ENCODE measurements at regions not wholly inside any gene's neighbourhood (a gene's known extent, or its start where the extent isn't known, plus 50 kb on each side); places are given as distances from the start of the nearest gene placed in this dataset.
"Not testable (repeated sequence)": the region's sequence is repeated elsewhere in the genome, so short reads cannot be mapped to it uniquely, and the experiment has no call there.

GRCh38 chr5:104326966-104327365 is 764.4 kb upstream of the NUDT12 start:
- no peak for DNase-seq (ENCODE audit: low spot score)

- no peak for DNase-seq (ENCODE audit: low spot score)
Observed at GRCh38 chr5:104325356-104325755, 762.8 kb upstream of the NUDT12 start.

GRCh38 chr5:104316676-104317075 is 754.1 kb upstream of the NUDT12 start:
- not testable (repeated sequence) for DNase-seq (ENCODE audit: low spot score)

GRCh38 chr5:104312481-104312880 is 749.9 kb upstream of the NUDT12 start:
- DNase-seq (ENCODE audit: low spot score): no peak

- DNase-seq (ENCODE audit: low spot score): no peak
Observed at GRCh38 chr5:104305602-104306001, 743.0 kb upstream of the NUDT12 start.

GRCh38 chr5:104299998-104300706 is 737.6 kb upstream of the NUDT12 start:
- DNase-seq (ENCODE audit: low spot score): no peak

- DNase-seq (ENCODE audit: low spot score): no peak
Observed at GRCh38 chr5:104298518-104298917, 735.9 kb upstream of the NUDT12 start.

- no peak for DNase-seq (ENCODE audit: low spot score)
Observed at GRCh38 chr5:104297076-104297475, 734.5 kb upstream of the NUDT12 start.

GRCh38 chr5:104295991-104296390 is 733.4 kb upstream of the NUDT12 start:
- no peak for DNase-seq (ENCODE audit: low spot score)

GRCh38 chr5:104283136-104283535 is 720.5 kb upstream of the NUDT12 start:
- no peak for DNase-seq (ENCODE audit: low spot score)

- DNase-seq (ENCODE audit: low spot score): no peak
Observed at GRCh38 chr5:104273725-104274124, 711.1 kb upstream of the NUDT12 start.

- no peak for DNase-seq (ENCODE audit: low spot score)
Observed at GRCh38 chr5:104267320-104268015, 704.9 kb upstream of the NUDT12 start.

- no peak for DNase-seq (ENCODE audit: low spot score)
Observed at GRCh38 chr5:104266161-104266560, 703.6 kb upstream of the NUDT12 start.

GRCh38 chr5:104265531-104266140 is 703.0 kb upstream of the NUDT12 start:
- no peak for DNase-seq (ENCODE audit: low spot score)

- DNase-seq (ENCODE audit: low spot score): no peak
Observed at GRCh38 chr5:104247260-104247659, 684.7 kb upstream of the NUDT12 start.

GRCh38 chr5:104241046-104241445 is 678.5 kb upstream of the NUDT12 start:
- no peak for DNase-seq (ENCODE audit: low spot score)

- DNase-seq (ENCODE audit: low spot score): no peak
Observed at GRCh38 chr5:104237586-104237985, 675.0 kb upstream of the NUDT12 start.

GRCh38 chr5:104223885-104224773 is 661.5 kb upstream of the NUDT12 start:
- no peak for DNase-seq (ENCODE audit: low spot score)

- DNase-seq (ENCODE audit: low spot score): no peak
Observed at GRCh38 chr5:104218200-104218599, 655.6 kb upstream of the NUDT12 start.

- DNase-seq (ENCODE audit: low spot score): no peak
Observed at GRCh38 chr5:104213216-104213615, 650.6 kb upstream of the NUDT12 start.

GRCh38 chr5:104199771-104200170 is 637.2 kb upstream of the NUDT12 start:
- DNase-seq (ENCODE audit: low spot score): no peak

GRCh38 chr5:104198156-104198555 is 635.6 kb upstream of the NUDT12 start:
- no peak for DNase-seq (ENCODE audit: low spot score)

Measured in AG08395 (cell line).